T-helper 2 cell (primary cell): ENCODE measurements at regions not wholly inside any gene's neighbourhood (a gene's known extent, or its start where the extent isn't known, plus 50 kb on each side); places are given as distances from the start of the nearest gene placed in this dataset.

ENCODE experiments used
- DNase-seq, 5 experiments: peaks; one replicate each; pipeline versions ENCODE4 v3.0.0 to v3.0.0-alpha.2; 2012 to 2022

- no peak for DNase-seq
These were observed 63.3 kb upstream of the TBX3 start for GRCh38 chr12:114747012-114747858.

DNA sequence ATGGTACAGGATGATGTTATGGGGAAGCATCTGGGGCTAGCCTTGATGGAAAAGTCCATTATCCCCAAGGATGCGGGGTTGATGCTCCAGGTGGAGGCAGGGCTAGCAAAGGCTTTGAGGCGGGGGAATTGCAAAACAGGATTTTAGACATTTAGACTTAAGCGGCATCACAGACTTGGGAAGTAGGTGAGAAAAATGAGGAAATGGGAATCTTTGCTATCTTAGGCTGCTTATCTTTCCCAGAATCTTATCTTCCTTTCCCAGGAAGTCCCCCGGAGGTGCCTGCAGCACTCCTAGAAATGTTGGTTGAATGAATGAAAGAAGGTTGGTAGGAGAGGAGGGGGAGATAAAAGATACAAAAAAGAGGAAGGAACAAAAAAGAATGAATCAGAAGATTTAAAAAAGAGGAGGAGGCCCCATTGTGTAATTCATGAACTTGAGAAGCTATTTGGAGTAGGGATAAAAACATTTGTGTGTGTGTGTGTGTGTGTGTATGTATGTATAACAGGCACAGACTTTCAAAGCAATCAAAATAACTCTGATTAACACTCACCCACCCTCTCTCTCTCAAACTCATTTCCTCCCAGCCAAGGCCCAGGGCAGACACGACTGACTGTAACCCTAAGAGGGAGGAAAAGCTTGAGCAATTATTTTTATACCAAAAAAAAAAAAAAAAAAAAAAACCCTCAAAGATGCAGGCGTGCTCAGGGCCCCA is 62.5 kb upstream of the TBX3 start:
- DNase-seq = no peak

DNA sequence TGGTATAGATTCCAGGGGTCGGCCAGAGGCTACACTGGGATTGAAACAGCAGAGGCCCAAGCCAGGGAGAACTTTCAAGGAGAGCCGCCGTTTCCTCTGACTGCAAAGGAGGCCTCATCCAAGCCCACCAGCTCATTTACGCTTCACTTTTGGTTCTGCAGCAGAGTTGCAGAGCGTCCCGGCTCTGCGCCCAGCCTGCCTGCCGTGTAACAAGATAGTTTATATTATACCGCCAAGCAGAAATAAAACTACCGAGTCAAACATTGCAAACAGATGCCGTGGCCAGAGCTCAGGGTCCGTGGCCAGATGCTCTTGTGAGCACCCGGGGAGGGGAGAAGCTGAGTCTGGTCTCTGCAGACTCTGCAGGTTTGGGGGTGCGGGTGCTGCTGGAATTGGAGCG is 60.7 kb upstream of the TBX3 start:
- DNase-seq = no peak

- no peak for DNase-seq
These were observed 60.3 kb upstream of the TBX3 start for GRCh38 chr12:114744285-114744684.

GRCh38 chr12:114743799-114744198 is 59.8 kb upstream of the TBX3 start:
- no peak for DNase-seq

GRCh38 chr12:114743289-114743688 is 59.3 kb upstream of the TBX3 start:
- DNase-seq = no peak

GRCh38 chr12:114742363-114742762 is 58.4 kb upstream of the TBX3 start:
- no peak for DNase-seq

GRCh38 chr12:114741940-114742339 is 58.0 kb upstream of the TBX3 start:
- DNase-seq = no peak

GRCh38 chr12:114740448-114740847 is 56.5 kb upstream of the TBX3 start:
- no peak for DNase-seq

DNA sequence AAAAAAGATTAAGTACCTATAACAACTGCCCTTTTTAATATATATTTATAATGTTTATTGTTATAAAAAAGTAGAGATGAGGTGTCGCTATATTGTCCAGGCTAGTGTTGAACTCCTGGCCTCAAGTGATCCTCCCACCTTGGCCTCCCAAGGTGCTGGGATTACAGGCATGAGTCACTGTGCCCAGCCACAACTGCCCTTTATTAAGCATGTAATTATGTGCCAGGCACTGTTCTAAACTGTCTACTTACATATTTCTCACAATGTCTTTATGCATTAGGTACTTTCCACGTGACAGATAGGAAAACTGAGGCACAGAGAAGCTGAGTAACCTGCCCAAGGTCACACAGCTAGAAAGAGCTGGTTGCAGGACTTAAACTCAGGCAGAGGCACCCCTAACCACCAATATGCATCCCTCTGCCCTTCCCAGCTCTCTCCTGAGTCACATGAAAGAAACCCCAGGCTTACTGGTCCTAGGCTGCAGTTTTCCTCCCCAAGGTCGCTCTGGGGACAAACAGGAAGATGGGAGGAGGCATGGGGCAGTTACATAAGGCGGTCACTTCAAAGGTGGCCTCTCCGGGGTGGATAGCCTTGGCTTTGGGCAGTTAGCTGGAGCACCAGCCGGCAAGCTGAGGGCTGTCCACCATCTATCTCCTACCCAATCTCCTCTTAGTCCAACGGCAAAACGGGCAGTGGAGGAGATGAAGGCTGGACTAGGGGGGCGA is 54.6 kb upstream of the TBX3 start:
- DNase-seq = no peak

GRCh38 chr12:114735680-114736374 is 51.9 kb upstream of the TBX3 start:
- DNase-seq = no peak

DNA sequence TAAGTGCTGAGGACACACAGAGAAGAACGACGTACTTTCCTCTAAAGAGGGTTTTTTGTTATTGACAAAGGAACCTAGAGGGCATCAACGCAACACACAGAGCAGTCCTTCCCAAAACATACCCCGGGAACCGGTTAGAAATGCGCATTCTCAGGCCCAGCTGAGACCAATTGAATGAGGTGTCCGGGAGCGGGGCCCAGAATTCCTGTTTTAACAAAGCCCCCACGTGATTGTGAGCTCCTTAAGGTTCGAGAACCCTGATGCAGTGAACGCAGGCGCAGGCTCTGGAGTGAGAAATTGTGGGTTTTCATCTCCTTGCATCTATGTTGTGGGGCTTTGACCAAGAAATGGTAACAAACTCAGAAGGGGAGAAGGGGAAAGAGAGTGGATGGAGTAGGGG is 51.0 kb upstream of the TBX3 start:
- no peak for DNase-seq

DNA sequence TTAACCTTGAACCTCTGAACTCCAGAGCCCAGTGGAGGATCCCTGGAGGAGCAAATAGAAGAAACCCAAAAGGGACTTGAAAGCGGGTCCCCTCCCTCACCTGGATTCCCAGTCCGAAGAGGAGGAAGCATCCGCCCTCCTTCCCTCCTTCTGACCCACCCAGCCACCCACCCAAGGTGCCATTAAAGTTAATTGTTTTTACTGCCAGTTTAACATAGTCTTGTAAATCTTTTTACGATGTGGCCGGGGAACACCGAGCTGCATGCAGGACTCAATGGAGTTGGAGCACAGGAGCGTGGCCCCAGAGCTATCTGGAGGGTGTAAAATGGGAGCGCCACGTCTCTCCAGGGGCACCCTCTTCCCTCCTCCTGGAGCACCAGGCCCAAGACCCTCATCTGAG is 49.9 kb upstream of the TBX3 start:
- no peak for DNase-seq
